Fibroblast of pulmonary artery (primary cell): ENCODE measurements at regions not wholly inside any gene's neighbourhood (a gene's known extent, or its start where the extent isn't known, plus 50 kb on each side); places are given as distances from the start of the nearest gene placed in this dataset.

ENCODE experiments used
- DNase-seq: peaks from one replicate; pipeline ENCODE4 v3.0.0-alpha.2; 2010; ENCODE audit warnings: low read depth
- H3K4me3 ChIP-seq: replicated peaks from 2 replicates; pipeline ENCODE4 v1.5.1; 2011; ENCODE audit warnings: low read depth, mild to moderate bottlenecking, control low read depth, low read length, moderate library complexity
- CTCF ChIP-seq: IDR thresholded peaks from 2 replicates; pipeline ENCODE4 v1.5.1; 2011; ENCODE audit warnings: mild to moderate bottlenecking, control low read depth, low read length, inconsistent platforms; ENCODE audit errors: missing control alignments

- no peak overlapping the region for H3K4me3 ChIP-seq
- no peak for DNase-seq
- TF ChIP-seq CTCF = no peak
Observed at GRCh38 chr21:38556390-38556789, 58.1 kb upstream of the ERG start.

GRCh38 chr21:38561205-38561604, 62.9 kb upstream of the ERG start:
- TF ChIP-seq CTCF = no peak
- no peak for DNase-seq
- no peak overlapping the region for H3K4me3 ChIP-seq

- H3K4me3 ChIP-seq = no peak overlapping the region
- DNase-seq = no peak
- TF ChIP-seq CTCF = no peak
Observed at GRCh38 chr21:38561613-38562581, 63.6 kb upstream of the ERG start.

GRCh38 chr21:38567335-38567969, 69.2 kb upstream of the ERG start:
- peak; percentile 18 for DNase-seq
- TF ChIP-seq CTCF = no peak
- no peak overlapping the region for H3K4me3 ChIP-seq

- no peak for DNase-seq
Observed at GRCh38 chr21:38567970-38568360, 69.7 kb upstream of the ERG start.

GRCh38 chr21:38569733-38570132, 71.5 kb upstream of the ERG start:
- no peak for DNase-seq
- no peak overlapping the region for H3K4me3 ChIP-seq
- no peak for TF ChIP-seq CTCF

More at GRCh38 chr21:38567970-38568360, 69.7 kb upstream of the ERG start:
- H3K4me3 ChIP-seq = no peak overlapping the region
- TF ChIP-seq CTCF = no peak
